RWPE2 (cell line): ENCODE measurements at regions not wholly inside any gene's neighbourhood (a gene's known extent, or its start where the extent isn't known, plus 50 kb on each side); places are given as distances from the start of the nearest gene placed in this dataset.

Experiments used
- ATAC-seq: fragments of 200-7000 bp; cut with Tn5 transposase; 3 replicates; pipeline ENCODE4 v1.9.1; 2021; ENCODE audit warnings: low read depth
- DNase-seq: peaks from one replicate; pipeline ENCODE4 v3.0.0-alpha.2; 2020; ENCODE audit warnings: low spot score
- H3K27ac ChIP-seq: fragments of 450-650 bp; 2 replicates; pipeline ENCODE4 v1.5.1; 2017; ENCODE audit warnings: mild to moderate bottlenecking; ENCODE audit not compliant: poor library complexity, severe bottlenecking
- H3K27me3 ChIP-seq: fragments of 250-450 bp; sonication (Bioruptor Pico); 2 replicates; pipeline ENCODE4 v1.5.1; 2021; ENCODE audit warnings: mild to moderate bottlenecking, moderate library complexity; ENCODE audit not compliant: insufficient read depth, poor library complexity, severe bottlenecking
- H3K36me3 ChIP-seq: fragments of 250-450 bp; sonication (Bioruptor Pico); 2 replicates; pipeline ENCODE4 v1.5.1; 2020; ENCODE audit warnings: low read depth, mild to moderate bottlenecking, moderate library complexity
- H3K4me1 ChIP-seq: fragments of 250-450 bp; sonication (Bioruptor Pico); 2 replicates; pipeline ENCODE4 v1.5.1; 2021; ENCODE audit warnings: mild to moderate bottlenecking, moderate library complexity; ENCODE audit not compliant: insufficient read depth, poor library complexity, severe bottlenecking
- H3K4me3 ChIP-seq: fragments of 250-450 bp; sonication (Bioruptor Pico); 2 replicates; pipeline ENCODE4 v1.5.1; 2021; ENCODE audit warnings: mild to moderate bottlenecking, moderate library complexity; ENCODE audit not compliant: severe bottlenecking
- H3K9me3 ChIP-seq: fragments of 250-450 bp; sonication (Bioruptor Pico); 2 replicates; pipeline ENCODE4 v1.5.1; 2021; ENCODE audit warnings: mild to moderate bottlenecking, moderate library complexity; ENCODE audit not compliant: severe bottlenecking
- TF ChIP-seq, protein P1 (sequence below): fragments of 450-650 bp; IDR thresholded peaks from one replicate; pipeline ENCODE4 v1.5.1; 2017; ENCODE audit warnings: mild to moderate bottlenecking, moderate library complexity; ENCODE audit not compliant: poor library complexity, severe bottlenecking

DNA sequence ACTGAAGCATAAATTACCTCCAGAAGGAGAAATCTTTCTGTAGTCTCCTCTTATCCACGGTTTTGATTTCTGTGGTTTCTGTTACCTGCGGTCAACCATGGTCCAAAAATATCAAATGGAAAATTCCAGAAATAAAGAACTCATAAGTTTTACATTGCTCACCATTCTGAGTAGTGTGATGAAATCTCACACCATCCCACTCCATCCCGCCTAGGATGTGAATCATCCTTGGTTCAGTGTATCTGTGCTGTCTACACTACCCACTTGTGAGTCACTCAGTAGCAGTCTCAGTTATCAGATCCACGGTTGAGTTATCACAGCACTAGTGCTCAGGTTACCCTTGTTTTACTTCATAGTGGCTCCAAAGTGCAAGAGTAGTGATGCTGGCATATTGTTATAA lies 371.2 kb downstream of the NFIB start:
- no peaks in the 10 kb centered on the region for H3K36me3 ChIP-seq
- no peaks in the 10 kb centered on the region for H3K27me3 ChIP-seq
- peak overlapping the region; percentile 72 for H3K27ac ChIP-seq
- no peaks in the 10 kb centered on the region for H3K9me3 ChIP-seq
- H3K4me3 ChIP-seq: no peak overlapping the region
- peaks cover 30% of the 10 kb centered on the region for H3K4me1 ChIP-seq
- ATAC-seq (peak; percentile 100), DNase-seq (peak; percentile 74)
- TF ChIP-seq, protein P1, sequence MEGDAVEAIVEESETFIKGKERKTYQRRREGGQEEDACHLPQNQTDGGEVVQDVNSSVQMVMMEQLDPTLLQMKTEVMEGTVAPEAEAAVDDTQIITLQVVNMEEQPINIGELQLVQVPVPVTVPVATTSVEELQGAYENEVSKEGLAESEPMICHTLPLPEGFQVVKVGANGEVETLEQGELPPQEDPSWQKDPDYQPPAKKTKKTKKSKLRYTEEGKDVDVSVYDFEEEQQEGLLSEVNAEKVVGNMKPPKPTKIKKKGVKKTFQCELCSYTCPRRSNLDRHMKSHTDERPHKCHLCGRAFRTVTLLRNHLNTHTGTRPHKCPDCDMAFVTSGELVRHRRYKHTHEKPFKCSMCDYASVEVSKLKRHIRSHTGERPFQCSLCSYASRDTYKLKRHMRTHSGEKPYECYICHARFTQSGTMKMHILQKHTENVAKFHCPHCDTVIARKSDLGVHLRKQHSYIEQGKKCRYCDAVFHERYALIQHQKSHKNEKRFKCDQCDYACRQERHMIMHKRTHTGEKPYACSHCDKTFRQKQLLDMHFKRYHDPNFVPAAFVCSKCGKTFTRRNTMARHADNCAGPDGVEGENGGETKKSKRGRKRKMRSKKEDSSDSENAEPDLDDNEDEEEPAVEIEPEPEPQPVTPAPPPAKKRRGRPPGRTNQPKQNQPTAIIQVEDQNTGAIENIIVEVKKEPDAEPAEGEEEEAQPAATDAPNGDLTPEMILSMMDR: no peak

DNA sequence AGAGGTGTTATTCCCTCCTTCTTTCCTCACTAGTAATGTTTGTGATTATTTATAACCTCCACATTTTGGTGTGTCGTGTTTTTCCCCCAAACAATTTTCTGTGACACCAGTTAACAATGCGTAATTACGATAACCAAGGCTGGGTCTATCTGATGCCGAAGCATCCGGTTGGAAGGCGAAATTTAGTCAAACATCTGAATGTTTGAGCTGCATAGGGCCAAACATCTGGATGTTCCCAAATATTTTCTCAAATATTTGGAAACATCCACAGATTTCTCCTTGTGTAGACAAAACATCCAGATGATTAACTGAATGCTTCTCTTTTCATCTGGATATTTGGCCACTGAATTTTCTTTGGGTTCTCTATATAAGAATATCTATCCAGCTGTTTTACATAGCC lies 371.7 kb downstream of the NFIB start:
- TF ChIP-seq, protein P1: no peak
- DNase-seq: no peak
- peak overlapping the region; percentile 72 for H3K27ac ChIP-seq
- no peaks in the 10 kb centered on the region for H3K36me3 ChIP-seq
- no peaks in the 10 kb centered on the region for H3K9me3 ChIP-seq
- no peak for ATAC-seq
- H3K27me3 ChIP-seq: no peaks in the 10 kb centered on the region
- peaks cover 30% of the 10 kb centered on the region for H3K4me1 ChIP-seq
- no peak overlapping the region for H3K4me3 ChIP-seq

GRCh38 chr9:13941714-13942113 lies 372.2 kb downstream of the NFIB start:
- Histone ChIP-seq H3K4me1 (peaks cover 30% of the 10 kb centered on the region), H3K36me3 (no peaks in the 10 kb centered on the region), H3K27me3 (no peaks in the 10 kb centered on the region), H3K9me3 (no peaks in the 10 kb centered on the region), H3K27ac (peak overlapping the region; percentile 72), H3K4me3 (no peak overlapping the region)
- ATAC-seq (no peak), DNase-seq (no peak)
- TF ChIP-seq, protein P1: no peak

DNA sequence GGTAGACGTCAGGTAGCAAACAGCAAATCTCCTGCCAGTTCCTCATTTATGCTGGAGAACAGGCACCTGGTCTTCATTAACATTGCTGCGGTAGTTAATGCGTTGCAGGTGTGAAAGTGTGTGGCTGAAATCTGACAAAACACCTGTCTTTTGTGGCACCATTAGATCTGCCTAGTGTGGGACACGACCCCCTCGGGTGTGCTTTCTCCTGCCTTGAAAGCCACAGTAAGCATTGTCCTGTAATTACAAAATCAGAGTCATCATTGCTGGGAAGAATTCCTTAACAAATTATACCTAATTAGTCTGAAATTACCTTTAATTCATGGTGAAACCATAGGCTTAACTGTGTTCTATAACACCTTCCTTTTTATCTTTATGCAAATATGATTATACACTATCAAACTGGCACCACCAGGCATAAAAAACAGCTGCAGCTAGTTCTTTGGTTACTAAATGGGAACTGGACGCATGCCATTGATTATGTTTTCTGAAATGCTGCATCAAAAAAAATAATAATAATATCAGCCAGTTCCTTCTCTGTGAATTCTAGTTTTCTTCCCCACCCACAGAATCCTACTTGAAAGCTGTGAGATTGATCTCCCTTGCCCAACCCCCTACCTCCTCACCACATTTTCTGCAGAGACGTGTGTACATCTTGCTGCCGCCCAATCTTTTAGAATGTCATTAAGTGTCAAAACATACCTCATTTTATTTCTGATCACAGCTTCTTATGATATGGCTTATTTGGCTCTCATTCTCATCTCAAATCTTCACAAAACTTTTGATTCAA lies 374.0 kb downstream of the NFIB start:
- peaks cover 30% of the 10 kb centered on the region for H3K4me1 ChIP-seq
- ATAC-seq (no peak), DNase-seq (no peak)
- no peaks in the 10 kb centered on the region for H3K36me3 ChIP-seq
- no peaks in the 10 kb centered on the region for H3K9me3 ChIP-seq
- H3K4me3 ChIP-seq: no peak overlapping the region
- TF ChIP-seq, protein P1: no peak
- H3K27ac ChIP-seq: peak overlapping the region; percentile 65
- no peaks in the 10 kb centered on the region for H3K27me3 ChIP-seq

DNA sequence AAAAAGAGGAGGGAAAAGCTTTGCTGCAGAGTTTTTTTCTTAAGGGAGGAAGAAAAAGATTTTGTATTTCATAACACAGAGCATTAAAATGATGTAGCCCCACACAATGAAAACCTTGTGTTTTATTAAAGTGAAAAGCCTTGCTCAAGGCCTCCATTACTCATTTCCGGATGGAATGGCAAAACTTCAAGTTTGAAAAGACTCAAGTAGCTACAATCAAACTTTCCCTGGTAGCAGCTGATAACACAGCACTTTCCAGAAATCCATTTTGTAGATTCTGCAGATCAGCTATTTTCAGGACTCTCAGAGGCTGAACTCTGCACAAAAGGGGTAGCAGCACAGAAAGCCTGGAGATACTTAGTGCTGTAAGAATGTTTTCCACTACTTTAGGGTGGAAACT lies 374.8 kb downstream of the NFIB start:
- DNase-seq: no peak
- TF ChIP-seq, protein P1: no peak
- no peak overlapping the region for H3K4me3 ChIP-seq
- no peaks in the 10 kb centered on the region for H3K9me3 ChIP-seq
- peaks cover 30% of the 10 kb centered on the region for H3K4me1 ChIP-seq
- no peaks in the 10 kb centered on the region for H3K36me3 ChIP-seq
- peak overlapping the region; percentile 65 for H3K27ac ChIP-seq
- ATAC-seq: peak; percentile 47; the same call in 2 of the 3 replicates
- no peaks in the 10 kb centered on the region for H3K27me3 ChIP-seq
